GM12878 (cell line): ENCODE measurements at regions not wholly inside any gene's neighbourhood (a gene's known extent, or its start where the extent isn't known, plus 50 kb on each side); places are given as distances from the start of the nearest gene placed in this dataset.
"Not testable (repeated sequence)": the region's sequence is repeated elsewhere in the genome, so short reads cannot be mapped to it uniquely, and the experiment has no call there.

ENCODE experiments used
- ATAC-seq: fragments of 200-7000 bp; cut with Tn5 transposase; 3 replicates; pipeline ENCODE4 v1.9.1; 2020; ENCODE audit warnings: mild to moderate bottlenecking, moderate library complexity
- BruUV-seq: library from RNA; stranded (reverse); fragments of 400-500 nt; replicated peaks from 2 replicates; lab custom pipeline; 2021; lab: Mats Ljungman, UMichigan
- CTCF ChIA-PET: fragments of 300-600 bp; sonication (Branson Sonifier 250); formaldehyde crosslinking; extraction: SDS; loops from one replicate; lab custom pipeline; 2021; ENCODE audit warnings: inconsistent platforms; lab: Yijun Ruan, JAX
- POLR2A ChIA-PET: fragments of 350-600 bp; formaldehyde crosslinking; extraction: SDS; loops from one replicate; lab custom pipeline; 2021; ENCODE audit warnings: inconsistent platforms; lab: Charles Lee
- RAD21 ChIA-PET: fragments of 300-600 bp; sonication (Branson Sonifier 250); formaldehyde crosslinking; loops from one replicate; lab custom pipeline; 2023; ENCODE audit warnings: antibody characterized with exemption; ENCODE audit not compliant: unreplicated experiment; lab: Charles Lee
- SMC1A ChIA-PET: fragments of 300-600 bp; sonication (Branson Sonifier 250); formaldehyde crosslinking; loops from one replicate; lab custom pipeline; 2023; ENCODE audit not compliant: unreplicated experiment, uncharacterized antibody; lab: Charles Lee
- DNase-seq: peaks from one replicate; pipeline ENCODE4 v3.0.0-alpha.2; 2011; ENCODE audit warnings: low read depth, low spot score
- FAIRE-seq: peaks from 3 replicates; lab custom pipeline; 2011; peaks lifted over from hg19 to GRCh38; lab: Jason Lieb, UNC
- H2AFZ ChIP-seq: 2 replicates; pipeline ENCODE4 v1.6.0; 2011; ENCODE audit warnings: low read depth, low read length, control low read depth; ENCODE audit not compliant: control insufficient read depth
- H3K27ac ChIP-seq: 2 replicates; pipeline ENCODE4 v1.5.1; 2011; ENCODE audit warnings: control low read depth; ENCODE audit not compliant: control insufficient read depth, insufficient read depth
- H3K27me3 ChIP-seq, 2 experiments: replicated peaks in 1 of 2; 2 replicates each; pipeline versions ENCODE4 v1.6.0 to v1.6.1; 2011; ENCODE audit warnings: low read length in 1 of 2; ENCODE audit not compliant: control insufficient read depth in 2 of 2, insufficient read depth in 2 of 2
- H3K36me3 ChIP-seq, 2 experiments: 2 replicates each; pipeline ENCODE4 v1.5.1; 2011; ENCODE audit warnings: low read length in 1 of 2; ENCODE audit not compliant: control insufficient read depth in 2 of 2, insufficient read depth in 2 of 2
- H3K4me1 ChIP-seq: 2 replicates; pipeline ENCODE4 v1.6.1; 2011; ENCODE audit warnings: mild to moderate bottlenecking, low read length, moderate library complexity, mixed read lengths; ENCODE audit not compliant: control insufficient read depth, insufficient read depth
- H3K4me2 ChIP-seq: 2 replicates; pipeline ENCODE4 v1.6.0; 2011; ENCODE audit warnings: control low read depth; ENCODE audit not compliant: control insufficient read depth, insufficient read depth
- H3K4me3 ChIP-seq: fragments of 200-600 bp; sonication (generic); 2 replicates; pipeline ENCODE4 v1.5.1; 2016
- H3K79me2 ChIP-seq: 2 replicates; pipeline ENCODE4 v1.6.0; 2011; ENCODE audit warnings: low read length; ENCODE audit not compliant: control insufficient read depth, insufficient read depth
- H3K9ac ChIP-seq: 2 replicates; pipeline ENCODE4 v1.8.0; 2011; ENCODE audit warnings: low read length, control low read depth, mixed read lengths; ENCODE audit not compliant: control insufficient read depth, insufficient read depth
- H3K9me3 ChIP-seq: replicated peaks from 3 replicates; pipeline ENCODE4 v1.5.1; 2011; ENCODE audit warnings: mild to moderate bottlenecking, low read length; ENCODE audit not compliant: control insufficient read depth, insufficient read depth
- H4K20me1 ChIP-seq: 2 replicates; pipeline ENCODE4 v1.6.0; 2011; ENCODE audit not compliant: control insufficient read depth, insufficient read depth
- ATF2 ChIP-seq: IDR thresholded peaks from 2 replicates; pipeline ENCODE4 v1.6.1; 2012; ENCODE audit warnings: low read length, inconsistent platforms
- BACH1 ChIP-seq: fragments of 450-650 bp; IDR thresholded peaks from 2 replicates; pipeline ENCODE4 v1.6.1; 2017; ENCODE audit warnings: mild to moderate bottlenecking, borderline replicate concordance
- BCL11A ChIP-seq: IDR thresholded peaks from 2 replicates; pipeline ENCODE4 v1.6.1; 2011; ENCODE audit warnings: low read depth, low read length
- DPF2 ChIP-seq: fragments of 450-650 bp; IDR thresholded peaks from 2 replicates; pipeline ENCODE4 v1.6.1; 2017; ENCODE audit warnings: mild to moderate bottlenecking
- EED ChIP-seq: sonication (generic); IDR thresholded peaks from 2 replicates; pipeline ENCODE4 v1.6.1; 2016; ENCODE audit warnings: antibody characterized with exemption, low read depth
- FOXM1 ChIP-seq: IDR thresholded peaks from 2 replicates; pipeline ENCODE4 v1.6.1; 2012; ENCODE audit warnings: low read depth, mild to moderate bottlenecking, inconsistent platforms, low read length, moderate library complexity
- GATAD2B ChIP-seq: fragments of 450-650 bp; conservative IDR thresholded peaks from 2 replicates; pipeline ENCODE4 v1.6.1; 2017; ENCODE audit warnings: low read depth, mild to moderate bottlenecking, moderate library complexity
- IKZF1 ChIP-seq: fragments of 450-650 bp; conservative IDR thresholded peaks from 2 replicates; pipeline ENCODE4 v1.6.1; 2017; ENCODE audit warnings: antibody characterized with exemption, mild to moderate bottlenecking
- IKZF2 ChIP-seq, 2 experiments: fragments of 450-650 bp; IDR thresholded peaks; 2 replicates each; pipeline ENCODE4 v1.6.1; 2017; ENCODE audit warnings: mild to moderate bottlenecking in 2 of 2, moderate library complexity in 2 of 2
- NR2C2 ChIP-seq: IDR thresholded peaks from 2 replicates; pipeline ENCODE4 v1.6.1; 2011; ENCODE audit warnings: borderline replicate concordance, low read depth; ENCODE audit not compliant: control insufficient read depth, insufficient read length
- PAX8 ChIP-seq: fragments of 450-650 bp; IDR thresholded peaks from 2 replicates; pipeline ENCODE4 v1.6.1; 2017; ENCODE audit warnings: mild to moderate bottlenecking, moderate library complexity
- POLR2AphosphoS2 ChIP-seq: IDR thresholded peaks from 2 replicates; pipeline ENCODE4 v1.6.1; 2011; ENCODE audit warnings: low read depth, mild to moderate bottlenecking, low read length, improper control_type of control experiment, moderate library complexity
- RELB ChIP-seq: fragments of 450-650 bp; IDR thresholded peaks from 2 replicates; pipeline ENCODE4 v1.6.1; 2017; ENCODE audit warnings: low read depth, mild to moderate bottlenecking, moderate library complexity
- RUNX3 ChIP-seq: IDR thresholded peaks from 2 replicates; pipeline ENCODE4 v1.6.1; 2012; ENCODE audit warnings: low read length, inconsistent platforms
- SIX5 ChIP-seq: IDR thresholded peaks from 2 replicates; pipeline ENCODE4 v1.6.1; 2011; ENCODE audit warnings: mild to moderate bottlenecking, low read depth, low read length, moderate library complexity; ENCODE audit not compliant: severe bottlenecking
- SPI1 ChIP-seq: IDR thresholded peaks from 2 replicates; pipeline ENCODE4 v1.6.1; 2011; ENCODE audit warnings: low read depth, mild to moderate bottlenecking, low read length, moderate library complexity, borderline replicate concordance; ENCODE audit not compliant: insufficient read depth
- ZBTB40 ChIP-seq: fragments of 450-650 bp; IDR thresholded peaks from 2 replicates; pipeline ENCODE4 v1.6.1; 2016; ENCODE audit warnings: mild to moderate bottlenecking, moderate library complexity, borderline replicate concordance
- WGBS: methylation state at CpG from one replicate; pipeline ENCODE4 v1.1.6; 2016; ENCODE audit warnings: low lambda C conversion rate; ENCODE audit not compliant: insufficient replicate concordance, insufficient coverage; ENCODE audit errors: missing lambda C conversion rate; 5-methylcytosine and 5-hydroxymethylcytosine counted together
- in situ Hi-C: fragments of 300-500 bp; cut with MboI; formaldehyde crosslinking; loops from 9 replicates; pipeline ENCODE4 v1.14.3; 2018; ENCODE audit warnings: mixed read lengths
- intact Hi-C: fragments of 100-400 bp; cut with micrococcal nuclease; formaldehyde crosslinking; loops from one replicate; pipeline ENCODE4 v1.14.2; 2022; ENCODE audit not compliant: unreplicated experiment

GRCh38 chr2:8602809-8603208 is 79.0 kb upstream of the ID2 start (continued):
- TF ChIP-seq ZBTB40: no peak
- TF ChIP-seq IKZF2 (IDR thresholded peaks at IDR 0.05): peak; percentile 84 to 85
- no peak for TF ChIP-seq NR2C2
- peak; percentile 46; the same call in 1 of the 2 replicates for TF ChIP-seq RELB
- TF ChIP-seq RUNX3: peak; percentile 35; the same call in 1 of the 2 replicates
- peak; percentile 90 for TF ChIP-seq SPI1
- TF ChIP-seq PAX8: no peak
- TF ChIP-seq GATAD2B: 0 out of 2 replicates have a peak, but pooled peaks have one; percentile 42
- peak; percentile 76 for TF ChIP-seq DPF2
- peak; percentile 76 for TF ChIP-seq IKZF1
- TF ChIP-seq FOXM1: no peak
- no peak for TF ChIP-seq POLR2AphosphoS2
- peak; percentile 37; the same call in 1 of the 2 replicates for TF ChIP-seq EED
- peak; percentile 24; the same call in 1 of the 2 replicates for TF ChIP-seq ATF2
- 0 out of 2 replicates have a peak, but pooled peaks have one; percentile 27 for TF ChIP-seq BCL11A
- peak; percentile 68; the same call in 1 of the 2 replicates for TF ChIP-seq BACH1
- TF ChIP-seq SIX5: no peak
- TF ChIP-seq, all 136 proteins: peak for 17

- ATAC-seq, H3K27me3 ChIP-seq, H3K4me2 ChIP-seq, H2AFZ ChIP-seq, H3K9me3 ChIP-seq, H3K27ac ChIP-seq, H3K36me3 ChIP-seq, CTCF ChIA-PET, RAD21 ChIA-PET, H4K20me1 ChIP-seq, POLR2A ChIA-PET, FAIRE-seq, H3K4me3 ChIP-seq, SMC1A ChIA-PET, DNase-seq, H3K9ac ChIP-seq, H3K79me2 ChIP-seq, BruUV-seq, in situ Hi-C loops: not testable (repeated sequence)
- 94% methylated on average over 4 of the region's 4 CpGs for WGBS
- intact Hi-C loops: loop anchor here (10.0 kb wide), 1 partner anchor 299 kb away; no protein-coding TSS in a partner anchor
- peaks cover 30% of the 10 kb centered on the region for H3K4me1 ChIP-seq
Measured at GRCh38 chr2:8603356-8603755, 78.5 kb upstream of the ID2 start.
